ENCODE measurements at regions not wholly inside any gene's neighbourhood (a gene's known extent, or its start where the extent isn't known, plus 50 kb on each side); places are given as distances from the start of the nearest gene placed in this dataset.

GRCh38 chr12:132400011-132400641, 70.7 kb upstream of the GALNT9 start:
- no peaks in the 10 kb centered on the region; a peak in 2 of 5 replicates for H3K9me3 Mint-ChIP-seq
- TF ChIP-seq CTCF (conservative IDR thresholded peaks at IDR 0.05): no peak
- H3K27ac Mint-ChIP-seq: no peak overlapping the region
- no peak overlapping the region for H4K5ac ChIP-seq (ENCODE audit: insufficient read length, low read depth, low read length)
- H3K27me3 ChIP-seq (ENCODE audit: insufficient read depth, low read length): peaks cover 2% of the 10 kb centered on the region; the same call in 1 of the 2 replicates
- no peak overlapping the region; the same call in 1 of the 2 replicates for H3K14ac ChIP-seq (ENCODE audit: insufficient read depth, low read length)
- no peaks in the 10 kb centered on the region for H3K9me3 ChIP-seq (ENCODE audit: control insufficient read depth, low read depth, low read length)
- no peak overlapping the region for H3K4me2 ChIP-seq (ENCODE audit: insufficient read depth, insufficient read length, low read length)
- H3K27me3 Mint-ChIP-seq (ENCODE audit: low read depth): peaks cover 70% of the 10 kb centered on the region
- H2BK12ac ChIP-seq (ENCODE audit: insufficient read length, low read depth, low read length): no peak overlapping the region
- no peak overlapping the region for H4K8ac ChIP-seq (replicated peaks; ENCODE audit: insufficient read length, low read depth, low read length)
- no peak overlapping the region for H2BK120ac ChIP-seq (ENCODE audit: low read depth, low read length, poor library complexity, severe bottlenecking)
- no peaks in the 10 kb centered on the region for H3K79me1 ChIP-seq (ENCODE audit: insufficient read depth, low read depth, low read length, poor library complexity, severe bottlenecking)
- no peak overlapping the region for H4K91ac ChIP-seq (ENCODE audit: insufficient read length, low read depth, low read length)
- H3K23ac ChIP-seq (ENCODE audit: insufficient read length, low read depth, low read length): no peak overlapping the region
- no peak overlapping the region for H3K56ac ChIP-seq (ENCODE audit: insufficient read length, low read depth, low read length)
- H3K23me2 ChIP-seq (ENCODE audit: insufficient read length, low read depth, low read length, poor library complexity, severe bottlenecking): no peaks in the 10 kb centered on the region
- H3K4me1 Mint-ChIP-seq: peaks cover 19 to 38% of the 10 kb centered on the region in 2 experiments
- H2AFZ ChIP-seq (ENCODE audit: low read length): no peak overlapping the region
- H3K18ac ChIP-seq (ENCODE audit: insufficient read length, low read depth, low read length): no peak overlapping the region
- H4K20me1 ChIP-seq (ENCODE audit: control insufficient read depth, insufficient read depth, insufficient read length): no peaks in the 10 kb centered on the region
- no peak overlapping the region for H3K9ac ChIP-seq (ENCODE audit: extremely low read depth, insufficient read length, low read length)
- no peaks in the 10 kb centered on the region for H3K36me3 Mint-ChIP-seq (ENCODE audit: insufficient read depth in 1 of 3, low read depth in 3 of 3)
- H2BK20ac ChIP-seq (ENCODE audit: low read depth, low read length, poor library complexity, severe bottlenecking): no peak overlapping the region
- H3K4me1 ChIP-seq (ENCODE audit: insufficient read depth, low read length): no peaks in the 10 kb centered on the region
- H3K4ac ChIP-seq (ENCODE audit: low read depth, low read length): no peak overlapping the region
- no peak overlapping the region for H2AK5ac ChIP-seq (ENCODE audit: insufficient read length, low read length)
- WGBS (ENCODE audit: extremely low coverage, insufficient read length, low lambda C conversion rate): no CpG with 5 or more reads among the region's 31 CpGs
- no peak overlapping the region for H3K27ac ChIP-seq (ENCODE audit: insufficient read length, low read depth, low read length)
- H2BK15ac ChIP-seq (ENCODE audit: low read depth, low read length): no peak overlapping the region
- H3T11ph ChIP-seq (ENCODE audit: low read length): no peak overlapping the region
- H2BK5ac ChIP-seq (ENCODE audit: insufficient read length, low read length): no peak overlapping the region
- DNase-seq: no peak
- H3K4me3 Mint-ChIP-seq: no peak overlapping the region
- no peaks in the 10 kb centered on the region for H3K79me2 ChIP-seq (ENCODE audit: insufficient read depth, low read length)
